HEK293 (cell line): ENCODE measurements at regions not wholly inside any gene's neighbourhood (a gene's known extent, or its start where the extent isn't known, plus 50 kb on each side); places are given as distances from the start of the nearest gene placed in this dataset.

Experiments
- CTCF ChIP-seq: fragments of 450-650 bp; formaldehyde crosslinking; IDR thresholded peaks from 2 replicates; pipeline ENCODE4 v1.5.1; 2016; ENCODE audit warnings: missing biosample characterization, missing genetic modification characterization
- HOXA7 ChIP-seq: sonication (generic); formaldehyde crosslinking; IDR thresholded peaks from 2 replicates; pipeline ENCODE4 v1.8.1; 2022; ENCODE audit warnings: missing genetic modification reagents, borderline replicate concordance
- ZNF239 ChIP-seq: fragments of 450-650 bp; formaldehyde crosslinking; IDR thresholded peaks from 2 replicates; pipeline ENCODE4 v1.5.1; 2016; ENCODE audit warnings: missing biosample characterization, missing genetic modification characterization
- ZNF350 ChIP-seq: fragments of 450-650 bp; formaldehyde crosslinking; IDR thresholded peaks from 2 replicates; pipeline ENCODE4 v1.5.0; 2017; ENCODE audit warnings: missing biosample characterization, mild to moderate bottlenecking, missing genetic modification characterization
- ZNF416 ChIP-seq: fragments of 450-650 bp; formaldehyde crosslinking; IDR thresholded peaks from 2 replicates; pipeline ENCODE4 v1.5.1; 2016; ENCODE audit warnings: missing biosample characterization, missing genetic modification characterization
- ZNF596 ChIP-seq: fragments of 450-650 bp; IDR thresholded peaks from 2 replicates; pipeline ENCODE4 v1.5.0; 2018; ENCODE audit warnings: missing biosample characterization, mild to moderate bottlenecking, missing genetic modification characterization, moderate library complexity
- TF ChIP-seq, protein P1 (sequence below): fragments of 450-650 bp; formaldehyde crosslinking; IDR thresholded peaks from 2 replicates; pipeline ENCODE4 v1.5.1; 2016; ENCODE audit warnings: missing biosample characterization, missing genetic modification characterization, borderline replicate concordance

GRCh38 chr6:88371480-88371879, 205.3 kb upstream of the CNR1 start:
- TF ChIP-seq, protein P1, sequence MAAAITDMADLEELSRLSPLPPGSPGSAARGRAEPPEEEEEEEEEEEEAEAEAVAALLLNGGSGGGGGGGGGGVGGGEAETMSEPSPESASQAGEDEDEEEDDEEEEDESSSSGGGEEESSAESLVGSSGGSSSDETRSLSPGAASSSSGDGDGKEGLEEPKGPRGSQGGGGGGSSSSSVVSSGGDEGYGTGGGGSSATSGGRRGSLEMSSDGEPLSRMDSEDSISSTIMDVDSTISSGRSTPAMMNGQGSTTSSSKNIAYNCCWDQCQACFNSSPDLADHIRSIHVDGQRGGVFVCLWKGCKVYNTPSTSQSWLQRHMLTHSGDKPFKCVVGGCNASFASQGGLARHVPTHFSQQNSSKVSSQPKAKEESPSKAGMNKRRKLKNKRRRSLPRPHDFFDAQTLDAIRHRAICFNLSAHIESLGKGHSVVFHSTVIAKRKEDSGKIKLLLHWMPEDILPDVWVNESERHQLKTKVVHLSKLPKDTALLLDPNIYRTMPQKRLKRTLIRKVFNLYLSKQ (tag by site-specific recombination), result no peak
- TF ChIP-seq CTCF (tag by site-specific recombination) (no peak), ZNF416 (tag by site-specific recombination) (no peak), ZNF596 (tag by site-specific recombination) (no peak), HOXA7 (CRISPR knock-in tag) (no peak), ZNF350 (tag by site-specific recombination) (no peak), ZNF239 (no peak)
